WTC11 (cell line): ENCODE measurements at regions not wholly inside any gene's neighbourhood (a gene's known extent, or its start where the extent isn't known, plus 50 kb on each side); places are given as distances from the start of the nearest gene placed in this dataset.

ENCODE experiments used
- ZNF317 ChIP-seq: sonication (generic); formaldehyde crosslinking; IDR thresholded peaks from 2 replicates; pipeline ENCODE4 v1.8.1; 2023; ENCODE audit warnings: low read depth, mild to moderate bottlenecking, moderate library complexity, missing genetic modification reagents, borderline replicate concordance
- TF ChIP-seq, protein P1 (sequence below): fragments of 200-600 bp; IDR thresholded peaks from 2 replicates; pipeline ENCODE4 v1.8.0; 2022; ENCODE audit warnings: antibody characterized with exemption
- TF ChIP-seq, protein P2 (sequence below): sonication (generic); formaldehyde crosslinking; conservative IDR thresholded peaks from 2 replicates; pipeline ENCODE4 v1.8.1; 2022; ENCODE audit warnings: mild to moderate bottlenecking, missing genetic modification reagents
- TF ChIP-seq, protein P3 (sequence below): sonication (generic); formaldehyde crosslinking; IDR thresholded peaks from 2 replicates; pipeline ENCODE4 v1.8.1; 2023; ENCODE audit warnings: mild to moderate bottlenecking, missing genetic modification reagents, moderate library complexity
- TF ChIP-seq, protein P4 (sequence below): sonication (generic); formaldehyde crosslinking; IDR thresholded peaks from 2 replicates; pipeline ENCODE4 v1.8.1; 2023; ENCODE audit warnings: mild to moderate bottlenecking, missing genetic modification reagents, borderline replicate concordance

DNA sequence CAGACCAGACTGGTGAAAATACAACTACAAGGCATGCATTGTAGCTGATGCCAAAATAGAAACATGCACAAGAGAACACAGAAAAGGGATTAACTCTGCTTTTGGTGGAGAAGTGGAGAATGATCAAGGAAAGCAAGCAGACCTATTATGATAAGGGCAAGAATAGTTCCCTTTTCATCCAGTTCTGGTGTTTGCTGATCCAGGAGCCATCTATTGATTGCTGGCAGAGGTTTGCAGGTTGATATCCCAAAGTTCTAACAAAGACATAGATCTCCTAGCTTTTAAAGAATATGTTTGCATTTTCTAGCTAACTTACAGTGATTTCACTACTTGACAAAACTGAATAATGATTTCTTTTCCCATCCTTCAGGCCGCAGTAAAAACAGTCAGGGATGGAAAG lies 166.2 kb upstream of the CDKN3 start:
- TF ChIP-seq, protein P1, sequence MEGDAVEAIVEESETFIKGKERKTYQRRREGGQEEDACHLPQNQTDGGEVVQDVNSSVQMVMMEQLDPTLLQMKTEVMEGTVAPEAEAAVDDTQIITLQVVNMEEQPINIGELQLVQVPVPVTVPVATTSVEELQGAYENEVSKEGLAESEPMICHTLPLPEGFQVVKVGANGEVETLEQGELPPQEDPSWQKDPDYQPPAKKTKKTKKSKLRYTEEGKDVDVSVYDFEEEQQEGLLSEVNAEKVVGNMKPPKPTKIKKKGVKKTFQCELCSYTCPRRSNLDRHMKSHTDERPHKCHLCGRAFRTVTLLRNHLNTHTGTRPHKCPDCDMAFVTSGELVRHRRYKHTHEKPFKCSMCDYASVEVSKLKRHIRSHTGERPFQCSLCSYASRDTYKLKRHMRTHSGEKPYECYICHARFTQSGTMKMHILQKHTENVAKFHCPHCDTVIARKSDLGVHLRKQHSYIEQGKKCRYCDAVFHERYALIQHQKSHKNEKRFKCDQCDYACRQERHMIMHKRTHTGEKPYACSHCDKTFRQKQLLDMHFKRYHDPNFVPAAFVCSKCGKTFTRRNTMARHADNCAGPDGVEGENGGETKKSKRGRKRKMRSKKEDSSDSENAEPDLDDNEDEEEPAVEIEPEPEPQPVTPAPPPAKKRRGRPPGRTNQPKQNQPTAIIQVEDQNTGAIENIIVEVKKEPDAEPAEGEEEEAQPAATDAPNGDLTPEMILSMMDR = no peak
- TF ChIP-seq, protein P2, sequence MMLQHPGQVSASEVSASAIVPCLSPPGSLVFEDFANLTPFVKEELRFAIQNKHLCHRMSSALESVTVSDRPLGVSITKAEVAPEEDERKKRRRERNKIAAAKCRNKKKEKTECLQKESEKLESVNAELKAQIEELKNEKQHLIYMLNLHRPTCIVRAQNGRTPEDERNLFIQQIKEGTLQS (CRISPR knock-in tag) = no peak
- TF ChIP-seq, protein P3, sequence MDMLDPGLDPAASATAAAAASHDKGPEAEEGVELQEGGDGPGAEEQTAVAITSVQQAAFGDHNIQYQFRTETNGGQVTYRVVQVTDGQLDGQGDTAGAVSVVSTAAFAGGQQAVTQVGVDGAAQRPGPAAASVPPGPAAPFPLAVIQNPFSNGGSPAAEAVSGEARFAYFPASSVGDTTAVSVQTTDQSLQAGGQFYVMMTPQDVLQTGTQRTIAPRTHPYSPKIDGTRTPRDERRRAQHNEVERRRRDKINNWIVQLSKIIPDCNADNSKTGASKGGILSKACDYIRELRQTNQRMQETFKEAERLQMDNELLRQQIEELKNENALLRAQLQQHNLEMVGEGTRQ (CRISPR knock-in tag) = no peak
- TF ChIP-seq, protein P4, sequence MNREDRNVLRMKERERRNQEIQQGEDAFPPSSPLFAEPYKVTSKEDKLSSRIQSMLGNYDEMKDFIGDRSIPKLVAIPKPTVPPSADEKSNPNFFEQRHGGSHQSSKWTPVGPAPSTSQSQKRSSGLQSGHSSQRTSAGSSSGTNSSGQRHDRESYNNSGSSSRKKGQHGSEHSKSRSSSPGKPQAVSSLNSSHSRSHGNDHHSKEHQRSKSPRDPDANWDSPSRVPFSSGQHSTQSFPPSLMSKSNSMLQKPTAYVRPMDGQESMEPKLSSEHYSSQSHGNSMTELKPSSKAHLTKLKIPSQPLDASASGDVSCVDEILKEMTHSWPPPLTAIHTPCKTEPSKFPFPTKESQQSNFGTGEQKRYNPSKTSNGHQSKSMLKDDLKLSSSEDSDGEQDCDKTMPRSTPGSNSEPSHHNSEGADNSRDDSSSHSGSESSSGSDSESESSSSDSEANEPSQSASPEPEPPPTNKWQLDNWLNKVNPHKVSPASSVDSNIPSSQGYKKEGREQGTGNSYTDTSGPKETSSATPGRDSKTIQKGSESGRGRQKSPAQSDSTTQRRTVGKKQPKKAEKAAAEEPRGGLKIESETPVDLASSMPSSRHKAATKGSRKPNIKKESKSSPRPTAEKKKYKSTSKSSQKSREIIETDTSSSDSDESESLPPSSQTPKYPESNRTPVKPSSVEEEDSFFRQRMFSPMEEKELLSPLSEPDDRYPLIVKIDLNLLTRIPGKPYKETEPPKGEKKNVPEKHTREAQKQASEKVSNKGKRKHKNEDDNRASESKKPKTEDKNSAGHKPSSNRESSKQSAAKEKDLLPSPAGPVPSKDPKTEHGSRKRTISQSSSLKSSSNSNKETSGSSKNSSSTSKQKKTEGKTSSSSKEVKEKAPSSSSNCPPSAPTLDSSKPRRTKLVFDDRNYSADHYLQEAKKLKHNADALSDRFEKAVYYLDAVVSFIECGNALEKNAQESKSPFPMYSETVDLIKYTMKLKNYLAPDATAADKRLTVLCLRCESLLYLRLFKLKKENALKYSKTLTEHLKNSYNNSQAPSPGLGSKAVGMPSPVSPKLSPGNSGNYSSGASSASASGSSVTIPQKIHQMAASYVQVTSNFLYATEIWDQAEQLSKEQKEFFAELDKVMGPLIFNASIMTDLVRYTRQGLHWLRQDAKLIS (CRISPR knock-in tag) = no peak
- no peak for TF ChIP-seq ZNF317
